K562 (cell line): ENCODE measurements at regions not wholly inside any gene's neighbourhood (a gene's known extent, or its start where the extent isn't known, plus 50 kb on each side); places are given as distances from the start of the nearest gene placed in this dataset.

Experiments
- ARID1B ChIP-seq: fragments of 450-650 bp; IDR thresholded peaks from 2 replicates; pipeline ENCODE4 v1.6.1; 2016; ENCODE audit warnings: antibody characterized with exemption, mild to moderate bottlenecking, inconsistent platforms
- CBX8 ChIP-seq: fragments of 200-600 bp; sonication (generic); IDR thresholded peaks from 2 replicates; pipeline ENCODE4 v1.6.1; 2012; ENCODE audit warnings: borderline replicate concordance, mixed run types, low read depth, mild to moderate bottlenecking, moderate library complexity, mixed read lengths, low read length, control low read depth, inconsistent platforms; ENCODE audit not compliant: poor library complexity, severe bottlenecking; ENCODE audit errors: extremely low read depth
- CCNT2 ChIP-seq: IDR thresholded peaks from 2 replicates; pipeline ENCODE4 v1.6.1; 2011; ENCODE audit warnings: borderline replicate concordance, low read depth, mild to moderate bottlenecking, moderate library complexity, mixed read lengths, low read length; ENCODE audit not compliant: insufficient read length; ENCODE audit errors: extremely low read depth
- FOXA1 ChIP-seq: fragments of 450-650 bp; IDR thresholded peaks from 2 replicates; pipeline ENCODE4 v1.6.1; 2016; ENCODE audit warnings: mild to moderate bottlenecking, borderline replicate concordance
- GTF2E2 ChIP-seq: fragments of 200-800 bp; sonication (Bioruptor generic); IDR thresholded peaks from 2 replicates; pipeline ENCODE4 v1.6.1; 2016; ENCODE audit warnings: missing genetic modification characterization, missing compliant biosample characterization
- HEY1 ChIP-seq: fragments of 250-450 bp; sonication (Bioruptor Pico); IDR thresholded peaks from 2 replicates; pipeline ENCODE4 v1.5.0; 2020; ENCODE audit warnings: mild to moderate bottlenecking, moderate library complexity, borderline replicate concordance
- HOXB6 ChIP-seq: fragments of 250-450 bp; sonication (Bioruptor Pico); IDR thresholded peaks from 2 replicates; pipeline ENCODE4 v1.5.1; 2022; ENCODE audit warnings: mild to moderate bottlenecking, borderline replicate concordance
- KLF13 ChIP-seq: fragments of 450-650 bp; IDR thresholded peaks from 2 replicates; pipeline ENCODE4 v1.6.1; 2016; ENCODE audit warnings: missing genetic modification characterization, low read depth, mild to moderate bottlenecking, missing compliant biosample characterization, moderate library complexity, borderline replicate concordance
- LCOR ChIP-seq: sonication (generic); formaldehyde crosslinking; IDR thresholded peaks from 2 replicates; pipeline ENCODE4 v1.8.0; 2022; ENCODE audit warnings: mild to moderate bottlenecking, missing genetic modification reagents
- MAFF ChIP-seq: IDR thresholded peaks from 2 replicates; pipeline ENCODE4 v1.6.1; 2012; ENCODE audit warnings: low read length, improper control_type of control experiment
- MAFK ChIP-seq: IDR thresholded peaks from 2 replicates; pipeline ENCODE4 v1.6.1; 2011; ENCODE audit warnings: low read length, improper control_type of control experiment
- MCM3 ChIP-seq: fragments of 450-650 bp; IDR thresholded peaks from 2 replicates; pipeline ENCODE4 v1.6.1; 2016
- MEIS2 ChIP-seq: fragments of 450-650 bp; IDR thresholded peaks from 2 replicates; pipeline ENCODE4 v1.6.1; 2014; ENCODE audit warnings: mild to moderate bottlenecking; ENCODE audit not compliant: partially characterized antibody
- MTA3 ChIP-seq: fragments of 450-650 bp; formaldehyde crosslinking; IDR thresholded peaks from 2 replicates; pipeline ENCODE4 v1.6.1; 2017; ENCODE audit warnings: mild to moderate bottlenecking, borderline replicate concordance
- MTF1 ChIP-seq: fragments of 250-450 bp; sonication (Bioruptor Pico); IDR thresholded peaks from 2 replicates; pipeline ENCODE4 v1.9.0; 2021; ENCODE audit warnings: moderate library complexity, mild to moderate bottlenecking, inconsistent platforms, borderline replicate concordance
- NFIX ChIP-seq: fragments of 250-450 bp; sonication (Bioruptor Pico); IDR thresholded peaks from 2 replicates; pipeline ENCODE4 v1.4.0; 2020; ENCODE audit warnings: low read depth, mild to moderate bottlenecking, moderate library complexity
- PCBP1 ChIP-seq: fragments of 200-400 bp; formaldehyde crosslinking; IDR thresholded peaks from 2 replicates; pipeline ENCODE4 v1.6.1; 2018; ENCODE audit warnings: mild to moderate bottlenecking, low read depth, low read length; ENCODE audit not compliant: poor library complexity, severe bottlenecking
- RBM34 ChIP-seq: fragments of 200-400 bp; formaldehyde crosslinking; IDR thresholded peaks from 2 replicates; pipeline ENCODE4 v1.6.1; 2018; ENCODE audit warnings: low read length, borderline replicate concordance; ENCODE audit not compliant: insufficient read depth
- SRSF7 ChIP-seq: fragments of 200-400 bp; formaldehyde crosslinking; optimal IDR thresholded peaks from 2 replicates; pipeline ENCODE3; 2017; ENCODE audit warnings: mild to moderate bottlenecking, low read depth, low read length
- STAT5A ChIP-seq: IDR thresholded peaks from 2 replicates; pipeline ENCODE4 v1.6.1; 2012; ENCODE audit warnings: low read length, inconsistent platforms, borderline replicate concordance
- ZKSCAN8 ChIP-seq: fragments of 200-800 bp; sonication (Bioruptor generic); IDR thresholded peaks from 2 replicates; pipeline ENCODE4 v1.6.1; 2016; ENCODE audit warnings: missing genetic modification characterization, missing compliant biosample characterization
- ZNF140 ChIP-seq: fragments of 250-450 bp; sonication (Bioruptor Pico); IDR thresholded peaks from 2 replicates; pipeline ENCODE4 v1.8.0; 2021; ENCODE audit warnings: moderate library complexity, mild to moderate bottlenecking, inconsistent platforms
- ZNF445 ChIP-seq: fragments of 250-450 bp; sonication (Bioruptor Pico); IDR thresholded peaks from 2 replicates; pipeline ENCODE4 v1.4.0; 2020; ENCODE audit warnings: low read depth, mild to moderate bottlenecking, moderate library complexity
- TF ChIP-seq, protein P1 (sequence below): fragments of 250-450 bp; sonication (Bioruptor Pico); IDR thresholded peaks from 2 replicates; pipeline ENCODE4 v1.5.1; 2021; ENCODE audit warnings: mild to moderate bottlenecking
- TF ChIP-seq, protein P2 (sequence below): fragments of 150-350 bp; IDR thresholded peaks from 2 replicates; pipeline ENCODE4 v1.6.1; 2014; ENCODE audit warnings: low read depth, mild to moderate bottlenecking, low read length, borderline replicate concordance

DNA sequence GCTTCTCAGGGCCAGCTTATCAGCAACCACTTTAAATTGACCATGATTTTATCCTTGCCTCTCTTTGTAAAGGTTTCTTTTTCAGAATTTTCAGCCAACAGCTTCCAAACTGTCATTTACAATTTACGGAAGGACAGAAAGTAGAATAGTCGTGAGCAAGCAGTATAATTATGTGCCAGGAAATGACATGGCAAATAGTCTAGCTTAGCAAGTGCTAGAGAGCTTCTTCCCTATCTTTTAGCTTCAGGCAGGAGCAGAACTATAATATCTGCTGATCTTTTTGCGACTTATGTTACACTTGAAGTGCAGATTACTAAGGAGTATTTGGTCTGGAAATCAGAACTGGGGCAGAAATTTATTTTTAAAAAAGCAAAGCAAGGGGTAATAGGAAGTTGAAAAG lies 123.0 kb upstream of the AP1S2 start (continued):
- TF ChIP-seq GTF2E2 (tag) (no peak), FOXA1 (no peak), CCNT2 (no peak), ARID1B (peak; percentile 85), MTF1 (CRISPR knock-in tag) (no peak), MEIS2 (peak; percentile 43), MTA3 (no peak), KLF13 (tag) (no peak), RBM34 (no peak), HOXB6 (CRISPR knock-in tag) (no peak), CBX8 (no peak), ZKSCAN8 (no peak), PCBP1 (no peak), HEY1 (no peak), SRSF7 (no peak), LCOR (CRISPR knock-in tag) (no peak), MCM3 (no peak), STAT5A (peak; percentile 35; the same call in 1 of the 2 replicates), MAFK (peak; percentile 69; the same call in 1 of the 2 replicates), ZNF445 (no peak), MAFF (peak; percentile 63; the same call in 1 of the 2 replicates), ZNF140 (CRISPR knock-in tag) (no peak), NFIX (CRISPR knock-in tag) (no peak)
- TF ChIP-seq, protein P1, sequence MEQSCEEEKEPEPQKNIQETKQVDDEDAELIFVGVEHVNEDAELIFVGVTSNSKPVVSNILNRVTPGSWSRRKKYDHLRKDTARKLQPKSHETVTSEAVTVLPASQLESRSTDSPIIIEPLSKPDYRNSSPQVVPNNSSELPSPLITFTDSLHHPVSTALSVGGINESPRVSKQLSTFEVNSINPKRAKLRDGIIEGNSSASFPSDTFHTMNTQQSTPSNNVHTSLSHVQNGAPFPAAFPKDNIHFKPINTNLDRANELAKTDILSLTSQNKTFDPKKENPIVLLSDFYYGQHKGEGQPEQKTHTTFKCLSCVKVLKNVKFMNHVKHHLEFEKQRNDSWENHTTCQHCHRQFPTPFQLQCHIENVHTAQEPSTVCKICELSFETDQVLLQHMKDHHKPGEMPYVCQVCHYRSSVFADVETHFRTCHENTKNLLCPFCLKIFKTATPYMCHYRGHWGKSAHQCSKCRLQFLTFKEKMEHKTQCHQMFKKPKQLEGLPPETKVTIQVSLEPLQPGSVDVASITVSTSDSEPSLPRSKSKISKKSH (CRISPR knock-in tag): no peak
- TF ChIP-seq, protein P2, sequence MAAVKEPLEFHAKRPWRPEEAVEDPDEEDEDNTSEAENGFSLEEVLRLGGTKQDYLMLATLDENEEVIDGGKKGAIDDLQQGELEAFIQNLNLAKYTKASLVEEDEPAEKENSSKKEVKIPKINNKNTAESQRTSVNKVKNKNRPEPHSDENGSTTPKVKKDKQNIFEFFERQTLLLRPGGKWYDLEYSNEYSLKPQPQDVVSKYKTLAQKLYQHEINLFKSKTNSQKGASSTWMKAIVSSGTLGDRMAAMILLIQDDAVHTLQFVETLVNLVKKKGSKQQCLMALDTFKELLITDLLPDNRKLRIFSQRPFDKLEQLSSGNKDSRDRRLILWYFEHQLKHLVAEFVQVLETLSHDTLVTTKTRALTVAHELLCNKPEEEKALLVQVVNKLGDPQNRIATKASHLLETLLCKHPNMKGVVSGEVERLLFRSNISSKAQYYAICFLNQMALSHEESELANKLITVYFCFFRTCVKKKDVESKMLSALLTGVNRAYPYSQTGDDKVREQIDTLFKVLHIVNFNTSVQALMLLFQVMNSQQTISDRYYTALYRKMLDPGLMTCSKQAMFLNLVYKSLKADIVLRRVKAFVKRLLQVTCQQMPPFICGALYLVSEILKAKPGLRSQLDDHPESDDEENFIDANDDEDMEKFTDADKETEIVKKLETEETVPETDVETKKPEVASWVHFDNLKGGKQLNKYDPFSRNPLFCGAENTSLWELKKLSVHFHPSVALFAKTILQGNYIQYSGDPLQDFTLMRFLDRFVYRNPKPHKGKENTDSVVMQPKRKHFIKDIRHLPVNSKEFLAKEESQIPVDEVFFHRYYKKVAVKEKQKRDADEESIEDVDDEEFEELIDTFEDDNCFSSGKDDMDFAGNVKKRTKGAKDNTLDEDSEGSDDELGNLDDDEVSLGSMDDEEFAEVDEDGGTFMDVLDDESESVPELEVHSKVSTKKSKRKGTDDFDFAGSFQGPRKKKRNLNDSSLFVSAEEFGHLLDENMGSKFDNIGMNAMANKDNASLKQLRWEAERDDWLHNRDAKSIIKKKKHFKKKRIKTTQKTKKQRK: no peak
